Skeletal muscle satellite cell (primary cell): ENCODE measurements at regions not wholly inside any gene's neighbourhood (a gene's known extent, or its start where the extent isn't known, plus 50 kb on each side); places are given as distances from the start of the nearest gene placed in this dataset.

Experiments
- H3K27me3 ChIP-seq: 2 replicates; pipeline ENCODE4 v1.7.0; 2013; ENCODE audit warnings: low read length; ENCODE audit not compliant: control insufficient read depth, insufficient read depth
- H3K36me3 ChIP-seq: 2 replicates; pipeline ENCODE4 v1.7.0; 2013; ENCODE audit warnings: mild to moderate bottlenecking, control low read depth, low read length; ENCODE audit not compliant: insufficient read depth
- H3K4me1 ChIP-seq: 2 replicates; pipeline ENCODE4 v1.7.0; 2013; ENCODE audit warnings: low read length; ENCODE audit not compliant: control insufficient read depth, insufficient read depth
- H3K4me2 ChIP-seq: 2 replicates; pipeline ENCODE4 v1.7.0; 2013; ENCODE audit warnings: mild to moderate bottlenecking, low read length
- H3K4me3 ChIP-seq: 2 replicates; pipeline ENCODE4 v1.7.0; 2013; ENCODE audit warnings: low read length
- H3K9ac ChIP-seq: 2 replicates; pipeline ENCODE4 v1.7.0; 2013; ENCODE audit warnings: mild to moderate bottlenecking, low read depth, low read length, moderate library complexity
- H3K9me3 ChIP-seq: replicated peaks from 2 replicates; pipeline ENCODE4 v1.7.0; 2013; ENCODE audit warnings: mild to moderate bottlenecking, control low read depth, low read length

GRCh38 chr11:80856066-80856465, 1415.2 kb upstream of the TENM4 start:
- no peak overlapping the region for H3K4me3 ChIP-seq
- H3K36me3 ChIP-seq, result no peaks in the 10 kb centered on the region
- no peak overlapping the region for H3K9ac ChIP-seq
- no peaks in the 10 kb centered on the region for H3K4me1 ChIP-seq
- H3K4me2 ChIP-seq, result no peak overlapping the region
- H3K27me3 ChIP-seq, result no peaks in the 10 kb centered on the region
- H3K9me3 ChIP-seq, result no peaks in the 10 kb centered on the region

- no peaks in the 10 kb centered on the region for H3K9me3 ChIP-seq
- no peaks in the 10 kb centered on the region for H3K36me3 ChIP-seq
- no peak overlapping the region for H3K9ac ChIP-seq
- no peaks in the 10 kb centered on the region for H3K27me3 ChIP-seq
- no peak overlapping the region for H3K4me3 ChIP-seq
- no peaks in the 10 kb centered on the region for H3K4me1 ChIP-seq
- no peak overlapping the region for H3K4me2 ChIP-seq
Observed at GRCh38 chr11:80855426-80855825, 1414.6 kb upstream of the TENM4 start.

- Histone ChIP-seq H3K4me3 (no peak overlapping the region), H3K36me3 (no peaks in the 10 kb centered on the region), H3K9ac (no peak overlapping the region), H3K9me3 (no peaks in the 10 kb centered on the region), H3K4me2 (no peak overlapping the region), H3K27me3 (no peaks in the 10 kb centered on the region), H3K4me1 (no peaks in the 10 kb centered on the region)
Observed at GRCh38 chr11:80849253-80849652, 1408.4 kb upstream of the TENM4 start.

GRCh38 chr11:80846979-80847378, 1406.1 kb upstream of the TENM4 start:
- Histone ChIP-seq H3K4me3 (no peak overlapping the region), H3K9ac (no peak overlapping the region), H3K4me1 (no peaks in the 10 kb centered on the region), H3K4me2 (no peak overlapping the region), H3K36me3 (no peaks in the 10 kb centered on the region), H3K9me3 (no peaks in the 10 kb centered on the region), H3K27me3 (no peaks in the 10 kb centered on the region)

GRCh38 chr11:80846442-80846841, 1405.6 kb upstream of the TENM4 start:
- no peaks in the 10 kb centered on the region for H3K27me3 ChIP-seq
- no peaks in the 10 kb centered on the region for H3K4me1 ChIP-seq
- no peak overlapping the region for H3K4me3 ChIP-seq
- no peak overlapping the region for H3K4me2 ChIP-seq
- no peak overlapping the region for H3K9ac ChIP-seq
- H3K36me3 ChIP-seq, result no peaks in the 10 kb centered on the region
- no peaks in the 10 kb centered on the region for H3K9me3 ChIP-seq

GRCh38 chr11:80844110-80844819, 1403.4 kb upstream of the TENM4 start:
- no peaks in the 10 kb centered on the region for H3K9me3 ChIP-seq
- no peak overlapping the region for H3K4me3 ChIP-seq
- H3K27me3 ChIP-seq, result no peaks in the 10 kb centered on the region
- H3K4me1 ChIP-seq, result no peaks in the 10 kb centered on the region
- H3K9ac ChIP-seq, result no peak overlapping the region
- no peaks in the 10 kb centered on the region for H3K36me3 ChIP-seq
- no peak overlapping the region for H3K4me2 ChIP-seq

- H3K36me3 ChIP-seq, result no peaks in the 10 kb centered on the region
- H3K4me2 ChIP-seq, result no peak overlapping the region
- no peak overlapping the region for H3K4me3 ChIP-seq
- H3K4me1 ChIP-seq, result no peaks in the 10 kb centered on the region
- no peaks in the 10 kb centered on the region for H3K27me3 ChIP-seq
- H3K9me3 ChIP-seq, result no peaks in the 10 kb centered on the region
- H3K9ac ChIP-seq, result no peak overlapping the region
Observed at GRCh38 chr11:80843266-80843974, 1402.6 kb upstream of the TENM4 start.

GRCh38 chr11:80842246-80842645, 1401.4 kb upstream of the TENM4 start:
- Histone ChIP-seq H3K4me3 (no peak overlapping the region), H3K4me2 (no peak overlapping the region), H3K27me3 (no peaks in the 10 kb centered on the region), H3K4me1 (no peaks in the 10 kb centered on the region), H3K9me3 (no peaks in the 10 kb centered on the region), H3K36me3 (no peaks in the 10 kb centered on the region), H3K9ac (no peak overlapping the region)

GRCh38 chr11:80841675-80842074, 1400.8 kb upstream of the TENM4 start:
- H3K4me1 ChIP-seq, result no peaks in the 10 kb centered on the region
- no peak overlapping the region for H3K4me2 ChIP-seq
- no peaks in the 10 kb centered on the region for H3K27me3 ChIP-seq
- no peak overlapping the region for H3K9ac ChIP-seq
- no peaks in the 10 kb centered on the region for H3K36me3 ChIP-seq
- H3K4me3 ChIP-seq, result no peak overlapping the region
- H3K9me3 ChIP-seq, result no peaks in the 10 kb centered on the region

- Histone ChIP-seq H3K4me1 (no peaks in the 10 kb centered on the region), H3K27me3 (no peaks in the 10 kb centered on the region), H3K9me3 (peaks cover 2% of the 10 kb centered on the region), H3K4me2 (no peak overlapping the region), H3K9ac (no peak overlapping the region), H3K36me3 (no peaks in the 10 kb centered on the region), H3K4me3 (no peak overlapping the region)
Observed at GRCh38 chr11:80838153-80838552, 1397.3 kb upstream of the TENM4 start.

GRCh38 chr11:80837051-80837450, 1396.2 kb upstream of the TENM4 start:
- no peaks in the 10 kb centered on the region for H3K36me3 ChIP-seq
- no peak overlapping the region for H3K9ac ChIP-seq
- no peaks in the 10 kb centered on the region for H3K4me1 ChIP-seq
- no peak overlapping the region for H3K4me2 ChIP-seq
- no peak overlapping the region for H3K4me3 ChIP-seq
- peaks cover 2% of the 10 kb centered on the region for H3K9me3 ChIP-seq
- no peaks in the 10 kb centered on the region for H3K27me3 ChIP-seq

- Histone ChIP-seq H3K9ac (no peak overlapping the region), H3K4me2 (no peak overlapping the region), H3K4me3 (no peak overlapping the region), H3K9me3 (peaks cover 2% of the 10 kb centered on the region), H3K4me1 (no peaks in the 10 kb centered on the region), H3K27me3 (no peaks in the 10 kb centered on the region), H3K36me3 (no peaks in the 10 kb centered on the region)
Observed at GRCh38 chr11:80831374-80831773, 1390.5 kb upstream of the TENM4 start.
